Activated naive CD8-positive, alpha-beta T cell treated with anti-CD3 and anti-CD28 coated beads for 36 hours (primary cell): ENCODE measurements at regions not wholly inside any gene's neighbourhood (a gene's known extent, or its start where the extent isn't known, plus 50 kb on each side); places are given as distances from the start of the nearest gene placed in this dataset.

Source experiments
- DNase-seq: peaks from one replicate; pipeline ENCODE4 v3.0.0; 2021
- H3K27ac Mint-ChIP-seq: one replicate; pipeline ENCODE4 v1.8.0; 2022; ENCODE audit warnings: mild to moderate bottlenecking, moderate library complexity, mixed read lengths
- H3K27me3 Mint-ChIP-seq: one replicate; pipeline ENCODE4 v1.8.0; 2022; ENCODE audit warnings: mild to moderate bottlenecking, mixed read lengths
- H3K36me3 Mint-ChIP-seq: one replicate; pipeline ENCODE4 v1.8.0; 2021; ENCODE audit warnings: mild to moderate bottlenecking, mixed read lengths
- H3K4me1 Mint-ChIP-seq: one replicate; pipeline ENCODE4 v1.8.0; 2021; ENCODE audit warnings: mixed read lengths
- H3K4me3 Mint-ChIP-seq: one replicate; pipeline ENCODE4 v1.8.0; 2022; ENCODE audit warnings: mild to moderate bottlenecking, moderate library complexity, mixed read lengths
- H3K9me3 Mint-ChIP-seq: one replicate; pipeline ENCODE4 v1.8.0; 2022; ENCODE audit warnings: mixed read lengths

DNA sequence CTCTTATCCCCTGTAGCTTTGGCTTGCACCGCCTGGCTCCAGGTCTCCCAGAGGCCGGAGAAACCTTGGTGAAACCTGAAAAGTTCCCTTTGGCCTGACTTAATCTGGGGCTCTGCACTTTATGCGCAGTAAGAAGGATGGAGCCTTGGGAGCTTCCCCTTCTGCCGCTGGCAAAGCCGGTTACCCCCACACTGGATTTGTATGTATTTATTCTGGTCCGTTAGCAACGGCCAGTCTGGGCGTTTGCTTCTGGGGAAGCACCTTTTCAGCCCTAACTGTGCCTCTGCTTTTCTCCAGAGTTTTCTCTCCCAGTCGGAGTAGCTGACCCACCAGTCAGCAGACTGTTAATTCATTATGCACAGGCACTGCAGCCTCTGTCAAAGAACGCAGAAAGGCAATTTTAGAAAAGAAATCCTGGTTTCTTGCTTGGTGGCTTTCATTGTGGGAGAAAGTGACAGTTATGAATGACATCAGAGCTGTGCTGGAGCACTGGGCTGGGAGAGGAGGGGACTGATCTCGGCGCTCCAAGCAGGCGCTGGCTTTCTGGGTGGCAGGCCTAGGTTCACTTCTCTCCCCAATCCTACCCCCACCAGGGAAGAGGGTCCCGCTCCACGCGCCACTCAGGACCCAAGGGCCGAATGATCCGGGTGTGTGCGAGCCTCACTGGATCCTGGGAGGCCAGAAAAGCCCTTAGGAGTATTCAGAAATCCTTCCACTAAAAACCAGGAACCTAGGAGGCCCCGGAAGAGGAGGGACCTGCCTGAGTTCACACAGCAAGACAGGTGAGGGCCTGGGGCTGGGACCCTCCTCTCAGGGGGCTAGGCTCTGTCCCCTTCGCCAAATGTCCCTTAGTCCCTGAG, 70.2 kb downstream of the RTL6 start:
- H3K4me3 Mint-ChIP-seq, result no peak overlapping the region
- DNase-seq, result no peak
- no peaks in the 10 kb centered on the region for H3K9me3 Mint-ChIP-seq
- H3K4me1 Mint-ChIP-seq, result no peaks in the 10 kb centered on the region
- H3K27ac Mint-ChIP-seq, result no peak overlapping the region
- H3K27me3 Mint-ChIP-seq, result peaks cover 3% of the 10 kb centered on the region
- H3K36me3 Mint-ChIP-seq, result no peaks in the 10 kb centered on the region

DNA sequence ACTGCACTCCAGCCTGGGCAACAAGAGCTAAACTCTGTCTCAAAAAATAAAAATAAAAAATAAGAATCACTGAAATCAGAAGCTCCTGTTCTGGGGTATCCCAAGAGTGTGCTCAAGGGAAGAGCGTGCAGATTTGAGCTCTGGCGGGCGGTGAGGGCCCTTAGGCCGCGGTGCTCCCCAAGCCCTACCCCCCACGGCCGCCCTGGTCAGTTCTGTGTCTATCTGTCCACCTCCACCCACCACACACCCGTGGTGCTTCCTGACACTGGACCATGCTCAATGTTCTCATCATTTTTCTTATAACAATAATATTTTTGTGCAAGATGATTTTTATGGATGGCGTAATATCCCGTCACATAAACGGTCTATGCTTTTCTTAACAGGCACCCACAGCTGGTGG, 71.1 kb downstream of the RTL6 start:
- Mint-ChIP-seq H3K9me3 (no peaks in the 10 kb centered on the region), H3K4me3 (no peak overlapping the region)

DNA sequence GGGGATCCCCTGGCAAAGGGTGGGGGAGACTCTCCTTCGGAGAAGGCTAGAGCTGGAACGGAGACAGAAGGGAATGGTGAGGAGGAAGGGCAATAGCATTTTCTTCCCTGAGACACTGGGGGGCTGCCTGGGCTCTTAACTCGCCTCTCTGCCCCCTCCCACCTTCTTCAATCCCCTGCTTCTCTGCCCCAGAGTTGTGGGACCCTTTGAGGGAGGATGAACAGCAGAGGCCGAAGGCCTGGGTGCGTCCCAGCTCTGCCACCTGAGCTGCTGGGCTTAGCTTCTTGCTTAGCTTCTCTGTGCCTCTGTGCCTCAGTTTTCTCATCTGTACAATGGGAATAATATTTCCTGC, 72.4 kb downstream of the RTL6 start:
- Mint-ChIP-seq H3K36me3 (no peaks in the 10 kb centered on the region), H3K4me3 (no peak overlapping the region), H3K4me1 (no peaks in the 10 kb centered on the region), H3K9me3 (peaks cover 5% of the 10 kb centered on the region), H3K27ac (no peak overlapping the region), H3K27me3 (peaks cover 7% of the 10 kb centered on the region)
- no peak for DNase-seq

More for the DNA sequence above, 71.1 kb downstream of the RTL6 start:
- H3K4me1 Mint-ChIP-seq, result no peaks in the 10 kb centered on the region
- no peak overlapping the region for H3K27ac Mint-ChIP-seq
- no peak for DNase-seq
- no peaks in the 10 kb centered on the region for H3K36me3 Mint-ChIP-seq
- peaks cover 3% of the 10 kb centered on the region for H3K27me3 Mint-ChIP-seq

DNA sequence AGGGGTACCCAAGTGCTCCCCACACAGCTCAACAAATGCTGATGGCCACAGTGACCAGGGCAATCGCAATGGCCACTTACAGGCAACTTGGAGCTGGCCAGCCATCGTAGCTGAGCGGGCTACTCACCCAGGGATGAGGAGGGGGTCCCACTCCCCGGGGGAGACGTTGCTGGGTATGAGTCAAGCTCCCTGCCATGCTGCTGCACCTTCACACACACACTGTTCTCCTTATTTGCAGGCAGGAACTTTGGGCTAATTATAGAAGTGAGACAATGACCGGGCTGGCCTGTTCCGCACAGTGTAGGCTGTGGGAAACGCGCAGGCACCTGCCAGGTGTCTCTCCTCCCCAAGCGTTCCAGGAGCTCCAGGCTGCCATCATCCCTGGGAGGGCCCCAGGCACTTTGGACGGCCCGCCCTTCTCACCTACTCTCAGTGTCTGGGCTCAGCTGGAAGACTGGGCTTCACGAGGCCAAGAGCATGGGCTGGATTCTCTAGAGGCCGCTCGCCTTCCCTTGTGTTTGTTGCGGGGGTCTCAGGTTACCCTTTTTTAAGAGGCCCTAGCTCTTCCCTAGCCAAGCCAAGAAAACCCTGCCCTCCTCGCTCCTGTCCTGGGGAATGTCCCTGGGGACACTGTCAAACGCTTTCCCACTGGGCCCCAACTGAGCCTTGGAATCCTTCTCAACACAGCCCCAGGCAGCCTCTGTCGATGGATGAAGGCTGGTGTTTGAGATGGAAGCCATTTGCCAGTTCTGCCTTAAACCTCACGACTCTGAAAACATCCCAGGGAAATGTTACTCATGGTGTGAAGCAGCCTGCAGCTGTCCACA, 73.0 kb downstream of the RTL6 start:
- Mint-ChIP-seq H3K27me3 (peaks cover 9% of the 10 kb centered on the region), H3K4me1 (no peaks in the 10 kb centered on the region), H3K27ac (no peak overlapping the region), H3K36me3 (no peaks in the 10 kb centered on the region), H3K4me3 (no peak overlapping the region), H3K9me3 (peaks cover 7% of the 10 kb centered on the region)
- DNase-seq, result no peak

DNA sequence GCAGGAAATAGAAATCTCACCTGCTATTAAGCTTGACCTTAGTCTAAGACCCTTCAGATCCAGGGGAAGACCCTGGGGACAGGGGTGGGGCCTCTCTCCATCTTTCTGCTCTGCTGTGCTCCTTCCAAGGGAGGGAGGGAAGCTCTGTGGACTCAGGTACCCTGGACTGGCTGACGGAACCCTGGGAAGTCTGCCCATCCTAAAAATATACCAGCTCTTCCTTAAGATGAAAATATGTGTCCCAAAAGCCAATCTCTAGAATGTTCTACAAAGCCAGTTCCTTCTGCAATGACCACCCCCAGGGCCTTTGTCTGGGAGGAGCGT, 73.7 kb downstream of the RTL6 start:
- Mint-ChIP-seq H3K4me3 (no peak overlapping the region), H3K27me3 (peaks cover 9% of the 10 kb centered on the region), H3K36me3 (no peaks in the 10 kb centered on the region), H3K4me1 (no peaks in the 10 kb centered on the region), H3K27ac (no peak overlapping the region), H3K9me3 (peaks cover 14% of the 10 kb centered on the region)
- DNase-seq, result no peak

- H3K4me1 Mint-ChIP-seq, result no peaks in the 10 kb centered on the region
- H3K27ac Mint-ChIP-seq, result no peak overlapping the region
- peaks cover 9% of the 10 kb centered on the region for H3K27me3 Mint-ChIP-seq
- no peak overlapping the region for H3K4me3 Mint-ChIP-seq
- DNase-seq, result no peak
- peaks cover 16% of the 10 kb centered on the region for H3K9me3 Mint-ChIP-seq
- no peaks in the 10 kb centered on the region for H3K36me3 Mint-ChIP-seq
Measured at GRCh38 chr22:44423556-44424358, 74.3 kb downstream of the RTL6 start.

GRCh38 chr22:44422746-44423380, 75.2 kb downstream of the RTL6 start:
- Mint-ChIP-seq H3K27me3 (peaks cover 9% of the 10 kb centered on the region), H3K4me3 (no peak overlapping the region), H3K9me3 (peaks cover 18% of the 10 kb centered on the region), H3K36me3 (no peaks in the 10 kb centered on the region), H3K27ac (no peak overlapping the region), H3K4me1 (no peaks in the 10 kb centered on the region)
- DNase-seq, result no peak

DNA sequence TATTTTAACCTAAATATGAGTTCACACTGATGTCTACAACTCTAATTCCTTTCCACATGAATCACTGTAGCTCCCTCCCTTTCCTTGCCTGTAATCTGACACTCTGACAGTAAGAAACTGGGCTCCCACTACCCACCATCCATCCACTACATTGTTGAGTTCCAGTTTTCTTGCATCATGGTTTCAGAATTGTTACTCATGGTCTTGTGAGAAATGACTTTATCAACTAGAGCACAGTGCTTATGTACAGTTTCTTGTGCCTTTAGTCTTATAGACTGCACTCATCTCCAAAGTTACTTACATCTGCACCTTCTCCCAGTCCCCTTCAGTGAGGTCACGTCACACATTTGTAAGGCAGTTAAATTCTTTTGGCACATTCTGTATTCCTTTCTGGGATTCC, 78.6 kb downstream of the RTL6 start:
- Mint-ChIP-seq H3K27me3 (peaks cover 13% of the 10 kb centered on the region), H3K4me1 (no peaks in the 10 kb centered on the region), H3K36me3 (no peaks in the 10 kb centered on the region), H3K4me3 (no peak overlapping the region), H3K27ac (no peak overlapping the region), H3K9me3 (peaks cover 25% of the 10 kb centered on the region)
- DNase-seq, result no peak

- H3K4me1 Mint-ChIP-seq, result no peaks in the 10 kb centered on the region
- H3K27me3 Mint-ChIP-seq, result peaks cover 7% of the 10 kb centered on the region
- no peak overlapping the region for H3K27ac Mint-ChIP-seq
- DNase-seq, result no peak
- peaks cover 7% of the 10 kb centered on the region for H3K9me3 Mint-ChIP-seq
- H3K36me3 Mint-ChIP-seq, result no peaks in the 10 kb centered on the region
- H3K4me3 Mint-ChIP-seq, result no peak overlapping the region
Measured at GRCh38 chr22:44413211-44413610, 84.8 kb downstream of the RTL6 start.

DNA sequence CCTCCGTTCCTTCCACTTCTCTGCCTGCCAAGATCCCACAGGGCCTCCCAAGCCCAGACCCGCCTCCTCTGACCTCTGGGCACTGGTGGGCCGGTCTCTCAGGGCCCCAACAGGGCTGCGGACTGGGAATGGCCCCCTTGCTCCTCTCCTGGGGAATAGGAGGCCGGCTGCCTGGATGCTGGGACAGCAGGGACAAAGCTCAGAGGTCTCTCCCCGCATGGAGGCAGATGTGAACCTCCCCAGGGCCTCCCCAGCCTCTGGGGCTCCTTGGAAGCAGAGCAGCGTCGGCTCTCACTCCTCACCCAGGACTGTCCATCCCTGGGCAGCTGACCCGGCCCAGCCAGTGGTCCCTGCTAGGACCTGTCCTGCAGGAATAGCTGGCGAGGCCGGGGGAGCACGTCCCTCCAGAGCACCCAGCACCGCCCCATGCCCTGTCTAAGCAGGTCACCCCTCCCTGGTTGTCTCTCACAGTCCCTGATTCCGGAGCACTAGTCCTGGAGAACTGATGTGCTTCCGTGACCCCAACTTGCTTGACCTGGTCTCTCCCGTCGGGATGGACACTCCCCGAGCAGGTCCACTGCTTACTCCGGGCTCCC, 85.8 kb downstream of the RTL6 start:
- Mint-ChIP-seq H3K9me3 (peaks cover 7% of the 10 kb centered on the region), H3K36me3 (no peaks in the 10 kb centered on the region), H3K27ac (no peak overlapping the region), H3K4me3 (no peak overlapping the region), H3K4me1 (no peaks in the 10 kb centered on the region), H3K27me3 (peaks cover under 1% of the 10 kb centered on the region)
- no peak for DNase-seq

DNA sequence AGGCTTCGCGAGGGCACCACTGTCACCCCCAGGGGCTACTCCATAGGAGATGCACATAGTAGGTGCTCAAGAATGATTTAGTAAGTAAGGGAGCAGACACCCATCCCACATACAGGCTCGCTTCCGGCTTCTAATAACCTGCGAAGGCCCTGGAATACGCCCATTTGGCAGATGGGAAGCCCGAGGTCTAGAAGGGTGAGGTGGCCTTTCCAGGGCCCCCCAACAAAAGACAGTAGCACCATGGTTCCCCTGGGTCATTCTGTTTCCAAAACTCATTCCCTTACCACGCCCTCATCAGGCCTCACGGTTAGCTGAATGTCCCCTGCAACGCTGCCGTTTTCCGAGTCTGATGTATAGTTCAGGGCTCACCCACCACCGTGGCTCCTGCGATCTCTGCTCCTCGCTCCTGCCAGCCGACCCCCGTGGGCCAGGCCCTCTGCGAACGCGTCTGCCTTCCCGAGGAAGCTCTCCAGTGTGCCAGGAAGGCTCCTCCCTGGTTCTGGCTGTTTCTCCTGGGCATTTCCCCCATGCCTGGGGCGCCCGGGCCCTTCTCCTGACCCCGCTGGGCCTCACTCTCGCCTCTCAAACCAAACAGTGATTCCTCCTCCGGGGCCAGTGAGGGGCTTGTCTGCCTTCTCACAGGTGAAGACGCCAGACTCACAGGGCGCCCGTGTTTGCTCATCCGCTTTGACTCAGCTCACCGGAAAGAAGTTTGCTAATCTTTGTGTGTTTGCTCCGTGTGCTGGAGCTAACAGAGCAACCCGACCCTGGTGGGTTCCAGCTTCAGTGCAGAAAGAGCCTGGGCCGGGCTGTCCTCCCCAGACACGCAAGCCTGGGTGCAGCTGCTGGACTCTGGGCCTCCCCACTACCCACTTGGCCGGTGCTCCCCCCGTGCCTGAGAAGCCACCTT, 86.6 kb downstream of the RTL6 start:
- no peaks in the 10 kb centered on the region for H3K4me1 Mint-ChIP-seq
- no peak for DNase-seq

DNA sequence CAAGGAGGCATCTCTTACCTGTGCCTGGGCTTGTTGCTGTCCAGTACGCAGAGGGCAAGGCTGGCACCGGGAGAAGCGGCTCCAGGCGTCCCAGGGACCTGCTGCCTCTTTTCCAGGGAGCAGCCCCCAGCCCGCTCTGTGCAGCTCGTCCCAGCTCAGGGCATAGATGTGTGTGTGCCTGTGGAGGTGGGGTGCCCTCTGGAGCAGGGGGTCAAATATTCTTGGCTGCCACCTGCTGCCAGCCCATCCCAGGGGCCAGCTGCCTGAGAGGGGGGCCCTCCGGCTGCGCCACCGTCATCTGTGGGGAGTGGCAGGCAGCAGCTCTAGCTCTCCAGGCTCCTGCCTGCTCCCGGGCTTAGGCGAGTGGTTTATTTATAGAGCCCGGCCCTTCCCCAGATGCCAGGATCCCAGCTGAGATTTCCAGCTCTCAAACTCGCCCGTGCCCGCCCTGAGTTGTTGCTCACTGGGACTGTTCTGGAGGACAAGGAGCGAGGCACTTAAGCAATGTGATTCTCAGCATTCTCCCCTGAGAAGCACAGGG, 87.5 kb downstream of the RTL6 start:
- DNase-seq, result no peak
- Mint-ChIP-seq H3K9me3 (no peaks in the 10 kb centered on the region), H3K4me3 (no peak overlapping the region), H3K27ac (no peak overlapping the region), H3K4me1 (no peaks in the 10 kb centered on the region), H3K27me3 (no peaks in the 10 kb centered on the region), H3K36me3 (no peaks in the 10 kb centered on the region)

More for the DNA sequence above, 86.6 kb downstream of the RTL6 start:
- Mint-ChIP-seq H3K27me3 (no peaks in the 10 kb centered on the region), H3K4me3 (no peak overlapping the region), H3K36me3 (no peaks in the 10 kb centered on the region), H3K9me3 (peaks cover 6% of the 10 kb centered on the region), H3K27ac (no peak overlapping the region)

DNA sequence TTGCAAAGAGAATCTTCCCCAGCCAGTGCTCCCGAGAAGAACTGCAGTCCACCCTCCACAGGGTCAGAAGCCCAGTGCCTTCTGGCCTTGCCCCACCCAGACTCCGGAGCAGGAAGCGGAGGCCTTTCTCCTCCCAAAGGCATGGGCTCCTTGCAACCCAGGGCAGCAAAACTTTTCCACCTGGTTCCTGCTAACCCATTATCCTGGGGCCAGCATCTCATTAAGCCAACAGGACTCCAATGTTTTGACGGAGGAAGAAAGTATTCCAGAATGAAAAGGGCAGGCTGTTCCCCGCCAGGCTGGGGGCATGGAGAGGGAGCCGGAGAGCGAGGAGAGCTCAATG, 88.1 kb downstream of the RTL6 start:
- Mint-ChIP-seq H3K36me3 (no peaks in the 10 kb centered on the region), H3K27ac (no peak overlapping the region), H3K4me1 (no peaks in the 10 kb centered on the region), H3K4me3 (no peak overlapping the region), H3K9me3 (no peaks in the 10 kb centered on the region), H3K27me3 (no peaks in the 10 kb centered on the region)
- no peak for DNase-seq
